ENCODE measurements at regions not wholly inside any gene's neighbourhood (a gene's known extent, or its start where the extent isn't known, plus 50 kb on each side); places are given as distances from the start of the nearest gene placed in this dataset.
"Not testable (repeated sequence)": the region's sequence is repeated elsewhere in the genome, so short reads cannot be mapped to it uniquely, and the experiment has no call there.

- DNase-seq = no peak
Observed at GRCh38 chr4:15294202-15294601, 133.6 kb upstream of the C1QTNF7 start.

- DNase-seq = no peak
Observed at GRCh38 chr4:15294832-15295231, 133.0 kb upstream of the C1QTNF7 start.

GRCh38 chr4:15295421-15296162 lies 132.2 kb upstream of the C1QTNF7 start:
- DNase-seq = no peak

GRCh38 chr4:15297344-15297743 lies 130.5 kb upstream of the C1QTNF7 start:
- no peak for DNase-seq

- no peak for DNase-seq
Observed at GRCh38 chr4:15299627-15300026, 128.2 kb upstream of the C1QTNF7 start.

GRCh38 chr4:15303052-15303641 lies 124.7 kb upstream of the C1QTNF7 start:
- DNase-seq = no peak

GRCh38 chr4:15314974-15315373 lies 112.9 kb upstream of the C1QTNF7 start:
- DNase-seq = no peak

GRCh38 chr4:15317246-15317645 lies 110.6 kb upstream of the C1QTNF7 start:
- no peak for DNase-seq

- no peak for DNase-seq
Observed at GRCh38 chr4:15318621-15319348, 109.0 kb upstream of the C1QTNF7 start.

- no peak for DNase-seq
Observed at GRCh38 chr4:15320121-15320678, 107.6 kb upstream of the C1QTNF7 start.

GRCh38 chr4:15322006-15322405 lies 105.8 kb upstream of the C1QTNF7 start:
- DNase-seq = no peak

GRCh38 chr4:15325987-15326386 lies 101.8 kb upstream of the C1QTNF7 start:
- no peak for DNase-seq

- no peak for DNase-seq
Observed at GRCh38 chr4:15327311-15328298, 100.2 kb upstream of the C1QTNF7 start.

GRCh38 chr4:15331930-15332329 lies 95.9 kb upstream of the C1QTNF7 start:
- DNase-seq = no peak

- no peak for DNase-seq
Observed at GRCh38 chr4:15332377-15332776, 95.5 kb upstream of the C1QTNF7 start.

- no peak for DNase-seq
Observed at GRCh38 chr4:15333692-15334633, 93.9 kb upstream of the C1QTNF7 start.

GRCh38 chr4:15336410-15337167 lies 91.2 kb upstream of the C1QTNF7 start:
- DNase-seq = no peak

GRCh38 chr4:15337168-15337657 lies 90.6 kb upstream of the C1QTNF7 start:
- DNase-seq = not testable (repeated sequence)

- DNase-seq = no peak
Observed at GRCh38 chr4:15339737-15340136, 88.1 kb upstream of the C1QTNF7 start.

GRCh38 chr4:15340332-15340731 lies 87.5 kb upstream of the C1QTNF7 start:
- DNase-seq = no peak
